NCI-H2107 (cell line): ENCODE measurements at regions not wholly inside any gene's neighbourhood (a gene's known extent, or its start where the extent isn't known, plus 50 kb on each side); places are given as distances from the start of the nearest gene placed in this dataset.

ENCODE experiments used
- DNase-seq: peaks from one replicate; lab custom pipeline; 2025; lab: John Stamatoyannopoulos, UW

DNA sequence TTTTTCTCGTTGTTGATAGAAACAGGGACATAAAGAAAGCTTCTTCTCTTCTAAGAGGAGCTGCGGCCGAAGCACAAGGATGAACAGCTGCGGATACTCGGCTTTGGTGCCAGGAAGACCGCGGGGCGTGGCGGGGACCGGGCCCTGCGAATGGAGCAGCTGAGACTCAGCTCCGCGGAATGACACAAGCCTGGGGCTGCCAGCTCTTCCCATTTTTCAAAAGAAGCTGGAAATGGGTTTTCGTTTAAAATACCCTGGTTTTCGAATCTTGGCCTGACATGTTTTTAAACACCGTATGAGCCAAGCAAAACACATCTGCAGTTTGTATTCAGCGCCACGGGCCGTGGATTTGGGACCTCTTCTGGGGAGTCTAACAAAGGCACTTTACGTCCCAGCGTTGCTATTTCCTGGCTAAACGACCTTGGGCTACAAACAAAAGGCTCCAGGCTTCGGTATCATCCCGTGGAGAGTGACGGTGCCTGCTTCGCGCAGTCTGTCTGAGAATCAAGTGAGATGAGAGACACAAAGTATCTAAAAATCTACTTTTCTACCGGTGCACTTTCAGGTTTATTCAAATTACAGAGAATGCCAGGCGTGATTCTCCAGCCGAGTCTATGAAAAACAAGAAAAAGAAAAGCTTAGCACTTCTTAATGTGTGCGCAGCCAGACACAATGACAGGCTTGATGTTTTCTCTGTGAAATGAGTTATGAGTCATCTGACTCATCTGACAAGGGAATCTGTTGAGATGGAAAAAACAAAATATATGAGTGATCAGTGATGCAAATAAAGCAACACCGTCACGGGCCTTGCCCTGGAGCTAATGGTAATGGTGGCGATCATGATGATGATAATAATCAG lies 114.0 kb upstream of the TMEM132D start:
- no peak for DNase-seq

DNA sequence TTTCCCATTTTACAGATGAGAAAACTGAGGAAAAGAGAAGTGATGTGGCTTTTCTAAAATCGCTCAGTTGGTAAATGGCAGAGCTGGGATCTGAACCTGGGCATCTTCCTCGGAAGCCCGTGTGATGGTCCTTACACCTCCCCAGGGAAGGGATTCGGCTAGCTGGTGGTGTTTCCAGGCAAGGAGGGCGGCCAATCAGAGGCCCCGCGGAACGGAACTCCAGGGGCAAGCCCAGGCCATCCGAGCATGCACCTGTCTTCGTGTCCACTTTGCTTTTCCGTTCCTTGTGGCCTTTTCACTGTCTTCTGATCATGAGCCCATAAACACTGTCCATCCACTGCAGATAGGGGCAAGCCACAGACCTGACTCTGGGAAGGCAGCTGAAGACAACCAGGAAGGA lies 114.8 kb upstream of the TMEM132D start:
- no peak for DNase-seq

- no peak for DNase-seq
Measured at GRCh38 chr12:130026608-130027176, 122.9 kb upstream of the TMEM132D start.

- no peak for DNase-seq
Measured at GRCh38 chr12:130027798-130028197, 124.0 kb upstream of the TMEM132D start.

DNA sequence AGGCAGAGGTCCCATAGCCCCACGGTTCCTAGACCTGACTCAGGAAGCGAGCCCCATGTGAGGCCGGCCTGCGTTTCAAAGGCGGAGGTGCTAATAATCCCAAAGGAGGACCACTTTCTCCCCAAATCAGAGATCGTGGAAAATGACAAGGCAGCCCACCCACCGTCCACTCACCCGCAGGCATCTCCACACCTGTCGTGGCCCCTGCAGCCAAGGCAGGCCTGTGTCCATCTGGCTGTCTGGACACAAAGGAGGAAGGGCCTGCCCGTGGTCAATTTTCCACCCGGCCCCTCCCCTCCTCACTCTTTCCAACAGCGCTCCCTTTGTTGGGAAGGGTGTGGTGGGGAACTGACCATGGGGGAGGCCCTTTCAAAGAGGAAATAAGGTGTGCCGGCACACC lies 125.3 kb upstream of the TMEM132D start:
- DNase-seq: no peak

GRCh38 chr12:130031041-130031440 lies 127.2 kb upstream of the TMEM132D start:
- DNase-seq: no peak

GRCh38 chr12:130031571-130032189 lies 127.9 kb upstream of the TMEM132D start:
- DNase-seq: no peak

DNA sequence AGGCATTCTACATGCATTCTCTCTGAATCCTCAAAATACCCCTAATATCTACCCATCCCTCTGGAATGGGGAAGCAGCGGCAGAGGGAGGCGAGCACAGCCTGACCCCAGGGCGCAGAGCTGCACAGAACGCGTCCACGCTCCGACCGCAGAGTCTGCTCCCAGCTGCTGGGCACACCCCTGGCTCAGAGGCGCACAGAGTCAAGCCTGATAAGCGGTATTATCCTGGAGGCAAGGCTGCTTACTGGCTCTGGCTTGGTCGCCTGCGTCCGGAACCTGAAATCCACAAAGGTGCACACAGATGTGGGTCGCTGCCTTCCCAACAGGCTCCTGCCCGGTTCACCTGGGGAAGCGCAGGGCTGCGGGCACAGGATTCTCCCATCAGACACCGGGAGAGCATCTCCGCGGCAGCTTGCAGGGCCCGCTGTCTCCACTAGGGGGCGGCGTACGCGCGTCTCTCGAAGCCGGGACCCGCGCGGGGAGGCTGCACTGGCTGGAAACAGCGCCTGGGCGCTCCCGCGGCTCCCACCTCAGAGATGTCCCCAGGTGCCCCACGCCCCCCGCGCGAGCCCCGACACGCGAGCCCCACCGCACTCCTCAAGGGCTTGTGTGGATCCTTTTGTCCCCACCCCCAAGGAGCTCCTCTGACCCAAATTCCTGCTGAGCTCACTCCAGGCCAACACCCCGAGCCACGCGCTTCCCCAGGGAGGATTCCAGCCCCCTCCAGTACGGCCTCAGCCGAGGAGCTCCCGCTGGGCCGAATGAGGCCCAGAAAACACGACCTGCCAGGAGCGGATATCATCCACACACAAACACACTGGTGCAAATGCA lies 120.1 kb upstream of the FZD10 start:
- peak; percentile 61 for DNase-seq

DNA sequence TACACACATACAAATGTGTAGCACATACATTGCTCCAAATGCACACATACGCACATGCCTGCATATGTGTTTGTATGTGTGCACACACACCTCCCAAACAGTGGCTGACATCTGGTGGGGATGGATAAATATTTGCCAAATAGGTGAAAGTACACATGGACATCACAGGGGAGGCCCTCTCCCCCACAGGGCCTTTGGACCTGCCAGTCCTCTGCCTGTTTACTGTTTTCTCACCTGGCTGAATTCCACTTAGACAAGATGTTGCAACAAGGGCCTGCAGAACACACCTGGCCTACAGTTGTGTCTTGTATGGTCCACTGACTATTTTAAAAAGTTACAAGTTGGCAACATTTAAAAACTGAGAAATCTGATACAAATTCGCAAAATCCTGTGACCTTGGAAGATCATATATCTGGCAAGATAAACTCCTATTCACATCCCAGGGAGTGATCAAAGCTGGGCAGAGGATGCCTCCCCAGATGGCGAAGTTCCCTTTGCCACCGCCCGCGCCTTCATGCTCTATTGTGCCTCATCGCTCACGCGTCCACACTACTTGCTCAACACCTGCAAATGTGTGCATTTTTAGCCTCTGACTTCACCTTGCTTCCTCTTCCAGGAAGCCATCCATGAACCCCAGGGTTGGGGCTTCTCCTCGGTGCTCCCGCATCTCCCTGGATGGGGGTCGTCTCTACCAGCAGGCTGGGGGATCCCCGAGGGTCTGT lies 118.4 kb upstream of the FZD10 start:
- no peak for DNase-seq

DNA sequence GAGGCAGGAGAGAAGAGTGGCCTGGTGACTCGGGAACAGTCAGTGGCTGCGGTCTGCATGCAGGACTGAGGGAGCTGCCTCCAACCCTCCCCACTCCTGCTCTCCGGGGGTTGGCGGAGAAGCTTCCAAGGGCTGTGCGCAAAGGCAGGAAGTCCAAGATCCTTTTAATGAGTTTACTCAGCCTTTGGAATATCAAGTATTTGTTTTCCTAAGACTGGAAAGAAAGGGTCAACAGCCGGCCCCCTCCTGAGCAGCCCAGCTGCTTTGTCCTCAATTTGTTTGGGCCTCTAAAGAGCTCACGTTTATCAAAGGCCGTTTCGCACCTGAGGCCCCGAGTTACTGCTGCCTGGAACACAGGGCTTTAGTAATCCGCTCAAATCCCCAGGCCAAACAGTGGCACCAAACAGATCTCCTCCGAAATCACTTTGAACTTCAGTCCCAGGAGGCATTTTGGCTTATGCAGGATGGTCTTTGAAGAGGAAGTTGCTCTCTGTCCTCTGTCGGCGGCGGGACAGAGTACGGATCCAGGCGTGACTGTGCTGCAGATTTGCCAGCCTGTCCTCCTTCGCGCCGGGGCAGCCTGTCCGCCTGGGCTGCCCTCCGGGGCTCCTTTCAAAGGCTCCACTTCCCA lies 117.2 kb upstream of the FZD10 start:
- no peak for DNase-seq

GRCh38 chr12:130049666-130050065 lies 112.6 kb upstream of the FZD10 start:
- no peak for DNase-seq

GRCh38 chr12:130051900-130052299 lies 110.4 kb upstream of the FZD10 start:
- DNase-seq: no peak

DNA sequence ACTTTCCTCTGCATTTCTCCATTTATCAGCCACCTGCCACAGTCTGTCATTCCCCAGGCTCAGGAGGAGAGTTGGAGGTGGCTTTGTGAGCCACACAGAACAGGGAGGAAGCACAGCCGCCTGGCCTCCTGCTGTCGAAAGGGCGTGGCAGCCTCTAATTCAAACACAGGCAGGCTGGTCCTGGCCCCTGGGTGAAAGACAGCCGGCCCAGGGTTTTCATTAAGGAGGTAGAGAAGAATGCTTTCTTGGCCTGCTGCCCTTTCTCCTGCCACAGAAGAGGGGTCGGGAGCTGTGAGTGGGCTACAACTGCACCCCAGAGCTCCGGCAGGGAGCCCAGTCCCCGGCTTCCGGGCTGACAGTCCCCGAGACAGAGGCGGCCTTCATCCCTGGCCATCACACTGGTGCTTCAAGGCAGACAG lies 108.6 kb upstream of the FZD10 start:
- no peak for DNase-seq

- no peak for DNase-seq
Measured at GRCh38 chr12:130054803-130055202, 107.5 kb upstream of the FZD10 start.

- no peak for DNase-seq
Measured at GRCh38 chr12:130058926-130059472, 103.3 kb upstream of the FZD10 start.

DNA sequence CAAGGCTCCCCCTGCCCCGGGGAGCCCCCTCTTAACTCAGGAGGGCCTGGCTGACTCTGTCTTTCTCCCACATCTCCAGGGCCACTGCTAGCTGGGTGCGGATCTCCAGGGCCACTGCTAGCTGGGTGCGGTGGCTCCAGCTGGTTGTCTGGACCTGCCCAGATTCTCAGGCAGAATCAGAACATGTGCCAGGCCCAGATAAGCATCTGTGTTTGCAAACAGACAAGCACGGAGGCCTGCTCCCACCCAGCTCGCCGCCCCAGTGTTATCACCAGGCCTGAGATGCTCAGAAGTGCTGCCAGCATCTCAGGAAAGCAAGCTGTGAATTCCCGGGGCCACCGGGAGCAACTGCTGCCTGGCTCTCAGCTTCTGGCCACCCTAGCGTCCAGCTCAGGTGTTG lies 98.4 kb upstream of the FZD10 start:
- no peak for DNase-seq

DNA sequence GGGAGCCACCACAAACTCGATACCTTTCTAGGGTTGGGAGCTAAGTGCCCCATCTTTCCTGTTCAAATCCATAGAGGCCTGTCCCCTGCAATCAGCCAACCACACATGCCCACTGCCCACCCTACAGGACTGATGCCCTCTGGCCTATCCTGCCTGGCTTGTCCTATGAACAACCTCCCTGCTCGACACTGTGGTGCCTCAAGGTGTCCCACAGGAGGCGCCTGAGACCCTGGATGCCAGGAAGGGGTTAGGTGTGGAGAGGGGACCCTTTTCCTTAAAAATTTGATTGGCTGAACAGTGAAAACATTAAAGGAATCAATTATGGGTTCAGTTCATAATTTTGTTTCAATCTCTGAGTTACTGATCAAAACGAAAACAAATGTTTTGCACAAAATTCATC lies 97.3 kb upstream of the FZD10 start:
- no peak for DNase-seq

- DNase-seq: no peak
Measured at GRCh38 chr12:130066742-130067141, 95.5 kb upstream of the FZD10 start.

- DNase-seq: no peak
Measured at GRCh38 chr12:130068741-130069140, 93.5 kb upstream of the FZD10 start.

DNA sequence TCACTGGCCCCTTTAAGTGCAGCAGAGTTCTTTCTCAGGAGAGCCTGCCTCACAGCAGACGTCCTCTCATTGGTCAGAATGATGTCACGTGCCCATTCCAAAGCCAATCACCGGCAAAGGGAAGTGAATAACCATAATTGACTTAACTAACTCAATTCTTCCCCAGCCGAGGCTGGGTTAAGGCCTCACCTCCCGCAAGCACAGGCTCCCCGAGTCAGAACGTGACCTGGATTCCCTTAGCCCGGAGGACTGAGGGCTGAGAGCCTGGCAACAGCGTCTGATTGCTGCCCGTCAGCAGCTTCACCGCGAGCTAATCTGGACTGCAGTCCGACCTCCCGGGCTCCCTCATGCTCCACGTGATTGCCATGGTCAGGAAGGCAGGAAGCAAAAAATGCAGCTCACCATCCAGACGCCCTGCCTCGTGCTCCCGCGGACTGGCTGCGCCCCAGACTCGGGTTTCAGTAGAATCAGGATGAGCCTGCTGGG lies 92.1 kb upstream of the FZD10 start:
- DNase-seq: no peak

DNA sequence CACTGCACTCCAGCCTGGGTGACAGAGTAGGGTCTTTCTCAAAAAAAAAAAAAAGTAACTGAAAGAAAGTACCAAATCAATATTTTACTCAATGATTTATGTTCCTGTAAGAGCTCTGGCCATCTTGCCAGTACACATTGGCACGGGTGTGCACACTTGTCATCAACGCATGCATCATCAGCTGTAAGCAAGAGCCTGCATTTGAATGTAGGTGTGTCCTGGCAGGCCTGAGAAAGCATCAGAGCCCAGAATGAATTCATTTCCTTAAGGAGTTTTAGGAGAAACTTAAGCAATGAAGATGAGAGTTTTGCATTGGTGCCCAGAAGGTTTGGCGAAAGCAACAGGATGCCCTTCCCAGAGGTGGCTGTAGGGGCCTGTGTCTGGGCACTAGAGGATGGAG lies 88.5 kb upstream of the FZD10 start:
- no peak for DNase-seq
